Endothelial cell of umbilical vein (primary cell): ENCODE measurements at regions not wholly inside any gene's neighbourhood (a gene's known extent, or its start where the extent isn't known, plus 50 kb on each side); places are given as distances from the start of the nearest gene placed in this dataset.

Experiments used
- BruUV-seq: library from RNA; stranded (reverse); fragments of 400-500 nt; replicated peaks from 2 replicates; lab custom pipeline; 2021; lab: Mats Ljungman, UMichigan
- CTCF ChIA-PET: fragments of 300-600, 350-600 bp; sonication (Branson Sonifier 250); formaldehyde crosslinking; loops from one replicate; lab custom pipeline; 2021; ENCODE audit warnings: antibody characterized with exemption, inconsistent platforms; lab: Charles Lee
- POLR2A ChIA-PET: fragments of 300-600, 350-600 bp; sonication (Branson Sonifier 250); formaldehyde crosslinking; loops from one replicate; lab custom pipeline; 2021; ENCODE audit warnings: antibody characterized with exemption, inconsistent platforms; lab: Charles Lee
- DNase-seq: peaks from one replicate; pipeline ENCODE4 v3.0.0-alpha.2; 2011; ENCODE audit warnings: low read depth, low spot score
- FAIRE-seq: peaks from 2 replicates; lab custom pipeline; 2011; peaks lifted over from hg19 to GRCh38; lab: Jason Lieb, UNC
- H2AFZ ChIP-seq: 2 replicates; pipeline ENCODE4 v1.6.0; 2012; ENCODE audit warnings: low read depth, low read length, control low read depth, inconsistent platforms
- H3K27ac ChIP-seq: 2 replicates; pipeline ENCODE4 v1.5.1; 2011; ENCODE audit warnings: low read depth, mild to moderate bottlenecking, control low read depth, low read length, moderate library complexity; ENCODE audit not compliant: insufficient read depth
- H3K27me3 ChIP-seq, 2 experiments: 2 replicates each; pipeline versions ENCODE4 v1.6.0 to v1.6.1; 2011; ENCODE audit warnings: low read length in 2 of 2, mixed read lengths in 1 of 2; ENCODE audit not compliant: control insufficient read depth in 2 of 2, insufficient read depth in 2 of 2
- H3K36me3 ChIP-seq, 2 experiments: 2 replicates in 1 of 2; 3 replicates in 1 of 2; pipeline ENCODE4 v1.5.1; 2011; ENCODE audit warnings: low read length in 2 of 2, mild to moderate bottlenecking in 1 of 2, moderate library complexity in 1 of 2; ENCODE audit not compliant: control insufficient read depth in 2 of 2, insufficient read depth in 2 of 2; ENCODE audit errors: extremely low read depth in 1 of 2
- H3K4me1 ChIP-seq: 3 replicates; pipeline ENCODE4 v1.5.1; 2011; ENCODE audit warnings: mild to moderate bottlenecking, low read length; ENCODE audit not compliant: control insufficient read depth, insufficient read depth; ENCODE audit errors: extremely low read depth
- H3K4me2 ChIP-seq: 2 replicates; pipeline ENCODE4 v1.6.1; 2011; ENCODE audit warnings: low read length, control low read depth, mixed read lengths; ENCODE audit not compliant: insufficient read depth
- H3K4me3 ChIP-seq, 3 experiments: fragments of 200-600 bp in 1 of 3; sonication (generic), shearing (Covaris generic) in 1 of 3; replicated peaks in 1 of 3; 2 replicates each; pipeline ENCODE4 v1.5.1; 2011 to 2016; ENCODE audit warnings: control low read depth in 3 of 3, low read length in 3 of 3, mild to moderate bottlenecking in 2 of 3, inconsistent platforms in 1 of 3, low read depth in 1 of 3, moderate library complexity in 1 of 3; ENCODE audit not compliant: insufficient read depth in 1 of 3
- H3K79me2 ChIP-seq: 2 replicates; pipeline ENCODE4 v1.6.0; 2012; ENCODE audit warnings: low read length, inconsistent platforms; ENCODE audit not compliant: control insufficient read depth, insufficient read depth
- H3K9ac ChIP-seq: replicated peaks from 2 replicates; pipeline ENCODE3; 2011; ENCODE audit warnings: low read length, control low read depth; ENCODE audit not compliant: insufficient read depth; ENCODE audit errors: extremely low read depth
- H3K9me1 ChIP-seq: replicated peaks from 3 replicates; pipeline ENCODE4 v1.6.0; 2011; ENCODE audit warnings: mild to moderate bottlenecking, low read length; ENCODE audit not compliant: control insufficient read depth, insufficient read depth; ENCODE audit errors: extremely low read depth
- H3K9me3 ChIP-seq: replicated peaks from 2 replicates; pipeline ENCODE4 v1.5.1; 2012; ENCODE audit warnings: low read length, inconsistent platforms; ENCODE audit not compliant: control insufficient read depth, insufficient read depth
- H4K20me1 ChIP-seq: replicated peaks from 2 replicates; pipeline ENCODE3; 2011; ENCODE audit warnings: mild to moderate bottlenecking, low read length; ENCODE audit not compliant: control insufficient read depth, insufficient read depth; ENCODE audit errors: extremely low read depth
- EZH2 ChIP-seq: IDR thresholded peaks from 2 replicates; pipeline ENCODE4 v1.6.1; 2012; ENCODE audit warnings: borderline replicate concordance, low read depth, mild to moderate bottlenecking, moderate library complexity, low read length, inconsistent platforms; ENCODE audit not compliant: severe bottlenecking
- FOS ChIP-seq: IDR thresholded peaks from 2 replicates; pipeline ENCODE4 v1.6.1; 2011; ENCODE audit warnings: mild to moderate bottlenecking, low read length, moderate library complexity, borderline replicate concordance; ENCODE audit not compliant: insufficient read depth
- GATA2 ChIP-seq: IDR thresholded peaks from 2 replicates; pipeline ENCODE4 v1.7.0; 2011; ENCODE audit warnings: low read depth, mild to moderate bottlenecking, moderate library complexity, mixed read lengths, low read length; ENCODE audit not compliant: insufficient read length, insufficient read depth
- JUN ChIP-seq: IDR thresholded peaks from 2 replicates; pipeline ENCODE4 v1.6.1; 2011; ENCODE audit warnings: borderline replicate concordance, low read depth; ENCODE audit not compliant: insufficient read length, insufficient read depth
- MYC ChIP-seq: IDR thresholded peaks from one replicate; pipeline ENCODE4 v1.6.1; 2011; ENCODE audit warnings: mild to moderate bottlenecking, low read depth, low read length
- POLR2A ChIP-seq: IDR thresholded peaks from 2 replicates; pipeline ENCODE4 v1.6.1; 2012; ENCODE audit warnings: low read depth, mild to moderate bottlenecking, control low read depth, low read length
- POLR2AphosphoS5 ChIP-seq: IDR thresholded peaks from 2 replicates; pipeline ENCODE4 v1.6.1; 2012; ENCODE audit warnings: low read depth, mild to moderate bottlenecking, control low read depth, low read length, moderate library complexity; ENCODE audit not compliant: insufficient read depth
- dilution Hi-C: fragments of 300-500 bp; cut with MboI; formaldehyde crosslinking; loops from one replicate; pipeline ENCODE4 v1.15.0; 2019; ENCODE audit warnings: low sequenced_read_pairs; ENCODE audit not compliant: extremely low pct_ligation_motif_present
- intact Hi-C: fragments of 100-400 bp; cut with micrococcal nuclease; formaldehyde crosslinking; loops from one replicate; pipeline ENCODE4 v1.10.0; 2022
- TF ChIP-seq, protein P1 (sequence below): IDR thresholded peaks from 2 replicates; pipeline ENCODE4 v1.6.1; 2011; ENCODE audit not compliant: insufficient read depth, insufficient read length

DNA sequence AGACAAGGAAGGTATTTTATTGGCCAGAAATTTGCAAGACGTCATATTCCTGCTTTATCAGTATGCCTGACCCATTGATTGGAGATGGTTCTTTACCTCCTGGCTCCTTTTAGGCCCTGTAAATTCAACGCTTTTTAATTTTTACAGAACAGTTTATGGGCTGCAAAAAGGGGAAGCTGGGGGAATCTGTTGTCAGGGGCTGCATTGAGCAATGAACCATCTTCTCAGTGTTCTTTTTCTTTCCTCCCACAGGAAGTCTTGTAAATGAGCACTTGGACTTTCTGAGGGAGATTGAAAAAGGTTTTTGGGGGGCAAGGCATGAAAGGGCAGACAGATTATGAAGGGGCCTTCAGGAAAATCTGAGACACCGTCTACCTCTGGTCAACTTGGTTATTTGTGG lies 503.6 kb upstream of the TNP1 start:
- Histone ChIP-seq H3K9me3 (no peaks in the 10 kb centered on the region), H3K36me3 (no peaks in the 10 kb centered on the region), H3K9ac (no peak overlapping the region), H3K27me3 (no peaks in the 10 kb centered on the region), H2AFZ (no peak overlapping the region), H3K27ac (no peak overlapping the region), H3K9me1 (no peaks in the 10 kb centered on the region), H3K4me1 (no peaks in the 10 kb centered on the region), H3K4me2 (no peak overlapping the region), H3K4me3 (no peak overlapping the region), H4K20me1 (no peaks in the 10 kb centered on the region), H3K79me2 (no peaks in the 10 kb centered on the region)
- POLR2A ChIA-PET, result no interaction called here
- FAIRE-seq, result no peak
- BruUV-seq, result no TSS peak
- CTCF ChIA-PET, result no interaction called here
- TF ChIP-seq GATA2 (no peak), JUN (no peak), POLR2A (no peak), POLR2AphosphoS5 (no peak), EZH2 (no peak), FOS (no peak), MYC (no peak)
- TF ChIP-seq, protein P1, sequence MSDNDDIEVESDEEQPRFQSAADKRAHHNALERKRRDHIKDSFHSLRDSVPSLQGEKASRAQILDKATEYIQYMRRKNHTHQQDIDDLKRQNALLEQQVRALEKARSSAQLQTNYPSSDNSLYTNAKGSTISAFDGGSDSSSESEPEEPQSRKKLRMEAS, result no peak
- intact Hi-C loops, result no loop called here
- dilution Hi-C loops, result no loop called here
- no peak for DNase-seq

DNA sequence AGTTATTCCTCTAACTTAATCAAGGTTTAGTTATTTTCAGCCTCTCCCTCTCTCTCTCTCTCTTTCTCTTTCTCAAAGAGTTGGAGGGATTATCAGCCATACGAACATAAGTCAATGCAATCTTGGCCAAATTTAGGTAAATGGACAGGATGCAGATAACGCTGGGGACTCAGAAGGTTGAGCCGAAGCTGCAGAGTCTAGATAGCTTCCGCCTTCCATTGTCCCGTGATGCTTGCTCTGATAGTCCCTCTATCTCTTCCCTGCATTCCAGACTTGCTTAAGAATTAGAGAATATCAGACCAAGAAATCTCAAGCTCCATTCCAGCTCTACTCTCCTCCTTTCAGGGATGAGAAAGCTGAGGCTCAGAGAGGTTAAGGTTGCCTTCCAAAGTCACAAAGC lies 502.8 kb upstream of the TNP1 start:
- ChIA-PET POLR2A (no interaction called here), CTCF (no interaction called here)
- DNase-seq (no peak), FAIRE-seq (no peak)
- intact Hi-C loops, result no loop called here
- H3K27ac ChIP-seq, result no peak overlapping the region
- no peak overlapping the region for H3K4me2 ChIP-seq
- H3K27me3 ChIP-seq, result no peaks in the 10 kb centered on the region
- no peaks in the 10 kb centered on the region for H4K20me1 ChIP-seq
- H3K4me1 ChIP-seq, result no peaks in the 10 kb centered on the region
- no peaks in the 10 kb centered on the region for H3K9me1 ChIP-seq
- no peak overlapping the region for H2AFZ ChIP-seq
- H3K4me3 ChIP-seq, result no peak overlapping the region
- H3K79me2 ChIP-seq, result no peaks in the 10 kb centered on the region
- no peaks in the 10 kb centered on the region for H3K9me3 ChIP-seq
- dilution Hi-C loops, result no loop called here
- BruUV-seq, result no TSS peak
- no peaks in the 10 kb centered on the region for H3K36me3 ChIP-seq
- TF ChIP-seq MYC (no peak), POLR2A (no peak), GATA2 (no peak)
- H3K9ac ChIP-seq, result no peak overlapping the region
